ENCODE measurements at regions not wholly inside any gene's neighbourhood (a gene's known extent, or its start where the extent isn't known, plus 50 kb on each side); places are given as distances from the start of the nearest gene placed in this dataset.

DNA sequence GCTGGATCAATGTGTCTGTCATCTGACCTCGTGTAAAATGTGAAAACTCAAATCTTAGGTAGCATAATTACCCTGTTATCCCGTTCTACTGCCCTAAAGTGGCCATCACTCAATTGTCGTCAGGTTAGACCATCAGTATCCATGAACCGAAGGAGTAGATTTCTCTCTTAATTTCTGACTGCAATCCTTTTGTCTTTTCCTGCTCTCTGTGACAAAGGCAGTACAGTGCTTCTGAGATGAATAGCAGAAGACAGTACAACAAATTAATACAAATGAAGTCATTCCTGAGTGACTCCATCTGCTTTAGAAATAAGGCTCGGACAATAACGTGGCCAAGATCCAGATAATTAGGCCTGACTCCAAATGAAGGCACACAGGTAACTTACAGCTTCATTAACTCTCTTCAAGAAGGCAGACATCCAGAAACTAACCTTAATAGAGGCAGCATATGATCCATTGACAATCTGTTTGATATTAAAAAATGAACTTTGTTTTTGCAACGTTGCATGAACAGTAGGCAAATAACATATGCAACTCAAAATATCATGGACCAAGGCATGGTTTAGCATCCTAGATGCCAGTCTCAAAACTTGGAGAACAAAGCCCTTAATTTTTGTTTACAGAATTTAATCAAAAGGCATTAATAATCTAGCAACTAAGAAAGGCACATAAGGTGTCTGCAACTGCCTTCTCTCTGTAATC is 96.7 kb upstream of the CDH20 start:
- FAIRE-seq, result no peak
- no peak for DNase-seq (ENCODE audit: low read depth in 1 of 2, low spot score in 2 of 2)
- H2BK12ac ChIP-seq (ENCODE audit: low read depth, low read length), result no peak overlapping the region
- H3K23me2 ChIP-seq (ENCODE audit: low read depth, low read length), result no peaks in the 10 kb centered on the region
- 0 out of 2 replicates have a peak overlapping the region, but pooled peaks have one; percentile 55 for H2AFZ ChIP-seq (ENCODE audit: low read length)
- H3K79me1 ChIP-seq (ENCODE audit: low read depth, low read length), result no peaks in the 10 kb centered on the region
- no peaks in the 10 kb centered on the region for H3K9me3 ChIP-seq (ENCODE audit: insufficient read depth in 2 of 2, low read depth in 1 of 2, low read length in 1 of 2)
- H4K91ac ChIP-seq (replicated peaks; ENCODE audit: insufficient read length, low read length), result no peak overlapping the region
- H2BK120ac ChIP-seq (replicated peaks; ENCODE audit: low read depth, low read length), result no peak overlapping the region
- H3K4me2 ChIP-seq (ENCODE audit: insufficient read depth in 1 of 2, low read depth in 2 of 2, low read length in 2 of 2), result no peak overlapping the region
- H3K27ac ChIP-seq (ENCODE audit: low read depth, low read length), result no peak overlapping the region
- CTCF ChIA-PET (ENCODE audit: partially characterized antibody), result no interaction called here
- no peaks in the 10 kb centered on the region for H4K20me1 ChIP-seq (replicated peaks in 1 of 2; ENCODE audit: control insufficient read depth in 1 of 2, insufficient read depth in 2 of 2, low read length in 2 of 2)
- H4K8ac ChIP-seq (ENCODE audit: extremely low read depth, insufficient read depth, low read length), result no peak overlapping the region
- H3K4me1 ChIP-seq (replicated peaks in 1 of 4; ENCODE audit: control insufficient read depth in 3 of 4, insufficient read depth in 4 of 4, low read length in 3 of 4), result no peaks in the 10 kb centered on the region
- no peak overlapping the region for H3K23ac ChIP-seq (ENCODE audit: insufficient read length)
- H2BK20ac ChIP-seq (ENCODE audit: low read length), result no peak overlapping the region
- no peak overlapping the region for H2BK5ac ChIP-seq (ENCODE audit: low read depth, low read length)
- H3K4ac ChIP-seq (replicated peaks; ENCODE audit: insufficient read length, low read depth, low read length), result no peak overlapping the region
- no peak overlapping the region for H3K9ac ChIP-seq (replicated peaks in 1 of 4; ENCODE audit: extremely low read depth in 1 of 4, low read depth in 3 of 4, low read length in 3 of 4)
- no peaks in the 10 kb centered on the region for H3K79me2 ChIP-seq (ENCODE audit: control insufficient read depth in 1 of 2, insufficient read depth in 2 of 2, low read length in 2 of 2)
- no peak overlapping the region for H3K14ac ChIP-seq (ENCODE audit: insufficient read length)
- H3K36me3 ChIP-seq (ENCODE audit: control insufficient read depth in 2 of 4, insufficient read depth in 4 of 4, low read length in 3 of 4), result no peaks in the 10 kb centered on the region
- no peak overlapping the region for H2BK15ac ChIP-seq (ENCODE audit: low read length)
- H2AK5ac ChIP-seq (ENCODE audit: low read depth, low read length), result no peak overlapping the region
- WGBS, 2 experiments (ENCODE audit: extremely low coverage in 1 of 2, insufficient coverage in 1 of 2, insufficient read length in 1 of 2, insufficient replicate concordance in 2 of 2, low coverage in 1 of 2, low lambda C conversion rate in 2 of 2, missing lambda C conversion rate in 1 of 2), result 87% methylated on average over 7 of the region's 7 CpGs; no CpG with 5 or more reads in 1 of the 2 experiments
- POLR2A ChIA-PET (ENCODE audit: partially characterized antibody), result no interaction called here
- H3K18ac ChIP-seq (ENCODE audit: extremely low read depth, low read length), result no peak overlapping the region
- no peaks in the 10 kb centered on the region for H3K27me3 ChIP-seq (replicated peaks in 1 of 4; ENCODE audit: control insufficient read depth in 3 of 4, extremely low read depth in 1 of 4, insufficient read depth in 3 of 4, low read length in 3 of 4)
- H3K56ac ChIP-seq (replicated peaks; ENCODE audit: insufficient read length, low read depth, low read length), result no peak overlapping the region
- no peak overlapping the region for H4K5ac ChIP-seq (ENCODE audit: insufficient read length, low read depth, low read length)
- H3K4me3 ChIP-seq (ENCODE audit: extremely low read depth in 1 of 4, insufficient read depth in 2 of 4, low read depth in 3 of 4, low read length in 4 of 4), result no peak overlapping the region
- no peak for TF ChIP-seq ZNF274 (IDR thresholded peaks at IDR 0.05; ENCODE audit: borderline replicate concordance, extremely low read depth, low read length)
- TF ChIP-seq HDAC6 (IDR thresholded peaks at IDR 0.05; ENCODE audit: low read depth, low read length), result no peak
- TF ChIP-seq, protein P1, sequence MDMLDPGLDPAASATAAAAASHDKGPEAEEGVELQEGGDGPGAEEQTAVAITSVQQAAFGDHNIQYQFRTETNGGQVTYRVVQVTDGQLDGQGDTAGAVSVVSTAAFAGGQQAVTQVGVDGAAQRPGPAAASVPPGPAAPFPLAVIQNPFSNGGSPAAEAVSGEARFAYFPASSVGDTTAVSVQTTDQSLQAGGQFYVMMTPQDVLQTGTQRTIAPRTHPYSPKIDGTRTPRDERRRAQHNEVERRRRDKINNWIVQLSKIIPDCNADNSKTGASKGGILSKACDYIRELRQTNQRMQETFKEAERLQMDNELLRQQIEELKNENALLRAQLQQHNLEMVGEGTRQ (IDR thresholded peaks at IDR 0.05; ENCODE audit: low read length), result no peak
- TF ChIP-seq FOSL1 (IDR thresholded peaks at IDR 0.05; ENCODE audit: insufficient read depth, low read depth, low read length), result no peak
- no peak for TF ChIP-seq MAFK (IDR thresholded peaks at IDR 0.05; ENCODE audit: low read depth, low read length)
- TF ChIP-seq TCF12 (IDR thresholded peaks at IDR 0.05; ENCODE audit: low read depth, low read length), result no peak
- no peak for TF ChIP-seq RXRA (IDR thresholded peaks at IDR 0.05; ENCODE audit: insufficient read depth, low read depth, low read length)
- no peak for TF ChIP-seq CBX8 (IDR thresholded peaks at IDR 0.05; ENCODE audit: borderline replicate concordance, low read depth, low read length)
- TF ChIP-seq, protein P2, sequence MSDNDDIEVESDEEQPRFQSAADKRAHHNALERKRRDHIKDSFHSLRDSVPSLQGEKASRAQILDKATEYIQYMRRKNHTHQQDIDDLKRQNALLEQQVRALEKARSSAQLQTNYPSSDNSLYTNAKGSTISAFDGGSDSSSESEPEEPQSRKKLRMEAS (IDR thresholded peaks at IDR 0.05), result no peak
- TF ChIP-seq NANOG (IDR thresholded peaks at IDR 0.05; ENCODE audit: insufficient read depth, low read depth, low read length, poor library complexity, severe bottlenecking), result no peak
- TF ChIP-seq RNF2 (IDR thresholded peaks at IDR 0.05; ENCODE audit: borderline replicate concordance, low read depth, low read length, missing control alignments, poor library complexity, severe bottlenecking), result no peak
- TF ChIP-seq KDM4A (IDR thresholded peaks at IDR 0.05; ENCODE audit: low read depth, low read length, severe bottlenecking), result no peak

Measured in H1 (cell line).